ENCODE measurements at regions not wholly inside any gene's neighbourhood (a gene's known extent, or its start where the extent isn't known, plus 50 kb on each side); places are given as distances from the start of the nearest gene placed in this dataset.

DNA sequence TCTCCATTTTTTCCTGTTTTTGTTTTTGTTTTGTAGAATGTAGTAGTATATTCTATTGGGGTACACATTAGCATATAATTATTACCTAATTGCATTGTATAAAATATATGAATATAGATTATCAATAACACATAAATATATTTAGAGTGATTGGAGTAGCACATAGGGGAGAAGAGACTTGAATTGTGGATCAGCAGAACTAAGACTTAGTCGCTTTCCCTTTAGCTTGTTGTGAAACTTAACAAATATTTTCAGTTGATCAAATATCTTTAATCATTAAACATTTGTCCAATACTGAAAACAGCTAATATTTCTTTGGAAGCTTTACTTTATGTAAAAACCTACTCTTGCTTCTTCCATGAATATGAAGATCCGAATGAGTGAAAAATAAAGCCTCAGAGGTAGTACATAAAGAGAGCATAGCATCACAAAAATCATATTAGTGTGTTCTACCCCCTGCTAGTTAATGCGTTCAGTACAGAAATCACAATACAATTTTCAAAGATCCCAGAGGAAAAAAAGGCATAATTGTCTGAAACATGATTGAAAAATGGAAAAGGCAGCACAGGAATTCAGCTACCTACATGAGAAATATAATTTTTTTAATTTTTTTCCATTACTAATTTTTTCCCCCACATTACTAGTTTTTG lies 1348.0 kb upstream of the PRR20A start:
- H3K36me3 ChIP-seq (ENCODE audit: control insufficient read depth, insufficient read depth, low read length): no peaks in the 10 kb centered on the region
- no CpG with 5 or more reads among the region's 3 CpGs for WGBS (ENCODE audit: insufficient coverage)
- peak in 1 of 6 donors; percentile 66 for DNase-seq (ENCODE audit: low read depth in 4 of 6, low spot score in 6 of 6)
- H3K27ac ChIP-seq (ENCODE audit: low read depth, low read length): no peak overlapping the region
- H3K9me3 ChIP-seq (ENCODE audit: control insufficient read depth, insufficient read depth, low read length): no peaks in the 10 kb centered on the region
- no peak overlapping the region for H3K4me3 ChIP-seq (ENCODE audit: low read depth, low read length)
- no peaks in the 10 kb centered on the region for H3K4me1 ChIP-seq (ENCODE audit: control insufficient read depth, insufficient read depth, low read length)
- no peaks in the 10 kb centered on the region for H3K27me3 ChIP-seq (ENCODE audit: control insufficient read depth, insufficient read depth, low read length)

DNA sequence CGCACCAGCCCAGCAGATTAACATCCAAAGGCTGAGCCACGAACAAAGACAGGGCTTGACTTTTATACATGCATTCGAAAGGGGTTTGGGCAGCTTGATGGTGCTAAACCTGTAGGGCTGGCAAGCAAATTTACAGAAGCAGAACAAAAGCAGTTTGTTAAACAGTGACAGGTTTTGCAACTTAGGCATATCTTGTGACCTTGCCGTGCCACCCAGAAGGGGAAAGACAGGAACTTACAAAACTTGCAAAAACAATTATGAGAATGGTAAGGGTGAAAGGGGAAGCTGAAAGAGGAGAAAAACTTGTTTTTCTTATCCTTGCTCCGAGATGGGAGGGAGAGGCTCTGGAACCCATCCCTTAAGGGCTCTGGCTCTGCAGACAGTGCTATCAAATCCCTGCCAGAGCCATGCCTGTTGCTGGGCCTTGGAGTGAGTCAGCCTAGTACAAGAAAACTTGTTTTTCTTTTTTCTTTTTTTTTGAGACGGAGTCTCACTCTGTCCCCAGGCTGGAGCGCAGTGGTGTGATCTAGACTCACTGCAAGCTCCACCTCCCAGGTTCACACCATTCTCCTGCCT lies 1325.2 kb upstream of the PRR20A start:
- no peak for DNase-seq (ENCODE audit: low read depth in 4 of 6, low spot score in 6 of 6)
- H3K9me3 ChIP-seq (ENCODE audit: control insufficient read depth, insufficient read depth, low read length): peaks cover 2% of the 10 kb centered on the region
- no peak overlapping the region for H3K4me3 ChIP-seq (ENCODE audit: low read depth, low read length)
- no peaks in the 10 kb centered on the region for H3K4me1 ChIP-seq (ENCODE audit: control insufficient read depth, insufficient read depth, low read length)
- H3K36me3 ChIP-seq (ENCODE audit: control insufficient read depth, insufficient read depth, low read length): no peaks in the 10 kb centered on the region
- no peaks in the 10 kb centered on the region for H3K27me3 ChIP-seq (ENCODE audit: control insufficient read depth, insufficient read depth, low read length)
- WGBS (ENCODE audit: insufficient coverage): 90% methylated on average over 7 of the region's 7 CpGs
- no peak overlapping the region for H3K27ac ChIP-seq (ENCODE audit: low read depth, low read length)

DNA sequence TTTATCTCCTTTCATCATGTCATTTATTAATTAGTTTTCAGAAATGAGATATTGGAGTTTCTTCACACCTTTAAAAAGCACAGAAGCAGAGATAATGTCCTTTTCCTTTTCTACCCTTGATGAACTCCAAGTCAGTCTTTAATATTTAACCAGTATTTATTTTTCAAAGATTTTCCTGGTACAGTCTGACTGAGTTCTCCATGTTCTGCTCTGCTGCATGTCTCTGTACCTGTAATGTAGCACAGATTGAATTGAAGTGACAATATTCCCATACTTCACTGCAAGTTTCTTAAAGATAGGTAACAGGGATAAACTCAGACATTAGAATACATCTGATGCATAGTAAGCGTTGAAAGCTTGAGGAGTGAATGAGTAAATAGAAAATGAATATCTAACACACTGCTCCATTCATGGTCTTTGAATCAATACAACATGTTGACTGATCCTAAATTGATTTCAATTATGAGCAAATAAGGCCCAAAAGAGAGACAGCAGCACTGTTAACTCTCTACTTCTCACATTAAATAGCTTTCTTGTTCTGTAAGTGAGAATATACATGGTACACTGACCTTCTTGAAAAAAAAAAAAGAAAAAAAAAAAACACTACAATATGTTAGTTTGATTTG lies 1323.6 kb upstream of the PRR20A start:
- WGBS (ENCODE audit: insufficient coverage): no CpG with 5 or more reads among the region's 1 CpG

DNA sequence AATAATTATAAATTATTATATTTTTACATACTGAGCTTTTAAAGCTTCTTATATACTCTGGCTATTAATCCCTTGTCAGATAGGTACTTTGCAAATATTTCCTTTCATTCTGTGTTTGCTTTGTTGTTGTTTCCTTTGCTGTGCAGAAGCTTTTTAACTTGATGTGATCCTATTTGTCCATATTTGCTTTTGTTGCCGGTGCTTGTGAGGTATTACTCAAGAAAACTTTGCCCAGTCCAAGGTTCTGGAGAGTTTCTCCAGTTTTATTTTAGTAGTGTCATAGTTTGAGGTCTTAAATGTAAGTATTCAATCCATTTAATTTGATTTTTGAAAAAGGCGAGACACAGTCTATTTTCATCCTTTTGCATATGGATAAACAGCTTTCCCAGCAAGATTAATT lies 1319.9 kb upstream of the PRR20A start:
- Histone ChIP-seq H3K4me3 (ENCODE audit: low read depth, low read length) (no peak overlapping the region), H3K4me1 (ENCODE audit: control insufficient read depth, insufficient read depth, low read length) (no peaks in the 10 kb centered on the region), H3K36me3 (ENCODE audit: control insufficient read depth, insufficient read depth, low read length) (no peaks in the 10 kb centered on the region), H3K27ac (ENCODE audit: low read depth, low read length) (no peak overlapping the region), H3K27me3 (ENCODE audit: control insufficient read depth, insufficient read depth, low read length) (no peaks in the 10 kb centered on the region), H3K9me3 (ENCODE audit: control insufficient read depth, insufficient read depth, low read length) (no peaks in the 10 kb centered on the region)
- no CpG with 5 or more reads among the region's 2 CpGs for WGBS (ENCODE audit: insufficient coverage)
- no peak for DNase-seq (ENCODE audit: low read depth in 4 of 6, low spot score in 6 of 6)

More for the DNA sequence above, 1323.6 kb upstream of the PRR20A start:
- no peaks in the 10 kb centered on the region for H3K36me3 ChIP-seq (ENCODE audit: control insufficient read depth, insufficient read depth, low read length)
- H3K27ac ChIP-seq (ENCODE audit: low read depth, low read length): no peak overlapping the region
- peaks cover 2% of the 10 kb centered on the region for H3K9me3 ChIP-seq (ENCODE audit: control insufficient read depth, insufficient read depth, low read length)
- no peak for DNase-seq (ENCODE audit: low read depth in 4 of 6, low spot score in 6 of 6)
- H3K4me3 ChIP-seq (ENCODE audit: low read depth, low read length): no peak overlapping the region
- H3K27me3 ChIP-seq (ENCODE audit: control insufficient read depth, insufficient read depth, low read length): no peaks in the 10 kb centered on the region
- no peaks in the 10 kb centered on the region for H3K4me1 ChIP-seq (ENCODE audit: control insufficient read depth, insufficient read depth, low read length)

DNA sequence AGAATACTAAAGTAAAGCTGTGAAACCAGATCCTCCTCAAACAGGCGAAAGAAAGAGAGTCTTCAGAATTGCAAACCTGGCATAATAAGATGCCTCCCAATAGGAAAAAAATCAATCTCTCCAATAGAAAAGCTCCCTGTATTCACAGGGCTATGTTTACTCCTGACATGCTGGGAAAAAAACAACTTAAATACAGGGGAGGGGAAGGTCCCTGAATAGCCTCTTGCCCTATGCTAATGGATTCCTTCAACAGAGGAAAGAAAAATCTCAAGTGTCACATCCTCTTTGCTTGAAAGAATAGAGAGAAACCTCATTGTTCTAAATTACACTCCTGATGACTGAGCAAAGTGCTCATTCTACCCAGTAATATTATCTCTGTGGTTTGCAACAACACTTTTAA lies 1271.1 kb upstream of the PRR20A start:
- Histone ChIP-seq H3K27ac (ENCODE audit: low read depth, low read length) (no peak overlapping the region), H3K4me3 (ENCODE audit: low read depth, low read length) (no peak overlapping the region), H3K9me3 (ENCODE audit: control insufficient read depth, insufficient read depth, low read length) (no peaks in the 10 kb centered on the region), H3K4me1 (ENCODE audit: control insufficient read depth, insufficient read depth, low read length) (no peaks in the 10 kb centered on the region), H3K36me3 (ENCODE audit: control insufficient read depth, insufficient read depth, low read length) (no peaks in the 10 kb centered on the region), H3K27me3 (ENCODE audit: control insufficient read depth, insufficient read depth, low read length) (no peaks in the 10 kb centered on the region)
- WGBS (ENCODE audit: insufficient coverage): no CpG with 5 or more reads among the region's 1 CpG
- no peak for DNase-seq (ENCODE audit: low read depth in 4 of 6, low spot score in 6 of 6)

DNA sequence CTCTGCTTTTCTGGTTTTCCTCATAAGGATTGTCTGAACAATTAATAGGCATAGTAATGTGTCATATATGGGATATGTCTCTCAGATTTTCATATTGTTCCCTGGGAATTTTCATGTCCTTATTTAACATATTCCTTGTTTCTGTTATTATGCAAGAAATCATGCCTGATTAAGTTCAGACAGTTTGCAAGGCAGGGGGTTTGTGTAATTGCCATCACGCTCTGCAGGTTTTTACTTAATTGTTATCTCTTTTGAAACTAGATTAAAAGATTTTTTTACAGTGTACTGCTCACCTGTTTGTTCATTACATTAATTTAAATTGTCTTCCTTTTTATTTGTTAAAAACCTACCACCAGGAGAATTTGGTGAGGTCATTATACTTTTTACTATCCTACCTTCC lies 1253.2 kb upstream of the PRR20A start:
- peak in 1 of 6 donors; percentile 55 for DNase-seq (ENCODE audit: low read depth in 4 of 6, low spot score in 6 of 6)
- no peaks in the 10 kb centered on the region for H3K27me3 ChIP-seq (ENCODE audit: control insufficient read depth, insufficient read depth, low read length)
- H3K27ac ChIP-seq (ENCODE audit: low read depth, low read length): no peak overlapping the region
- WGBS (ENCODE audit: insufficient coverage): no CpG with 5 or more reads among the region's 1 CpG
- no peak overlapping the region for H3K4me3 ChIP-seq (ENCODE audit: low read depth, low read length)
- no peaks in the 10 kb centered on the region for H3K36me3 ChIP-seq (ENCODE audit: control insufficient read depth, insufficient read depth, low read length)
- H3K4me1 ChIP-seq (ENCODE audit: control insufficient read depth, insufficient read depth, low read length): no peaks in the 10 kb centered on the region
- no peaks in the 10 kb centered on the region for H3K9me3 ChIP-seq (ENCODE audit: control insufficient read depth, insufficient read depth, low read length)

DNA sequence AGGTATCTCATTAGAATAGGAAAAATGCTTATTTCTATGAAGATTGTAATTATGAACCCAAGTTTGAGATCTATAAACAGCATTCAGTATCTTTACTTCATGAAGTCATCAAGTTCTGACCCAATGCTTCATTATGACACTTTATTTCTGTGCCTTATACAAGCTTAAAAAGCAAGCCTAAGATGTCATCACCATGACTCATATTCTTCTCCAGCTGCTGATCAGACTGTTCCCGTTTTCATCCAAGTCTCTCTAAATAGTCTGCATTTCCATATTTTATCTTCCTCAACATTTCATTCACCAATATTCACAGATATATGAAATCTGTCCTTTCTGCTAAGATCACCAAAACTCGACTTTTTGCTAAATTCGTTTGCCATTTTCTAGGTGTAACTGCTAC lies 1247.2 kb upstream of the PRR20A start:
- DNase-seq (ENCODE audit: low read depth in 4 of 6, low spot score in 6 of 6): peak in 1 of 6 donors; percentile 4
- Histone ChIP-seq H3K9me3 (ENCODE audit: control insufficient read depth, insufficient read depth, low read length) (no peaks in the 10 kb centered on the region), H3K4me1 (ENCODE audit: control insufficient read depth, insufficient read depth, low read length) (no peaks in the 10 kb centered on the region), H3K27me3 (ENCODE audit: control insufficient read depth, insufficient read depth, low read length) (no peaks in the 10 kb centered on the region), H3K36me3 (ENCODE audit: control insufficient read depth, insufficient read depth, low read length) (no peaks in the 10 kb centered on the region), H3K4me3 (ENCODE audit: low read depth, low read length) (no peak overlapping the region), H3K27ac (ENCODE audit: low read depth, low read length) (no peak overlapping the region)
- WGBS (ENCODE audit: insufficient coverage): 82% methylated on average over 3 of the region's 3 CpGs

DNA sequence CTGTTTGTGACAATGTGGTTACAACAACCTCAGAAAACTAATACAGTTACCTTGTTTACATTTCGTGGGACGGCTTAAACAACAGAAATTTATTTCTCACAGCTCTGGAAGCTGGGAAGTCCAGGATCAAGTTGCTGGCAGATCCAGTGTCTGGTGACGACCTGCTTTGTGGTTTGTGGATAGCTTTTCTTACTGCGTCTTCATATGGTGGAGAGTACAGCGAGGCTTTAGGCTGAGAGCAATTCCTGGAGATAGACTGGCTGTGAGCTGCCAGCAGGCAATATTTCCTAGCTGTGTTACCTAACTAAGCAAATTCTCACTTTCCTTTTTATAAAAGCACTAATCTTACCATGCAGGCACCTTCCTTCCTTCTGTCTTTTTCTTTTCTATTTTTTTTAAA lies 1203.5 kb upstream of the PRR20A start:
- Histone ChIP-seq H3K9me3 (ENCODE audit: control insufficient read depth, insufficient read depth, low read length) (no peaks in the 10 kb centered on the region), H3K36me3 (ENCODE audit: control insufficient read depth, insufficient read depth, low read length) (no peaks in the 10 kb centered on the region), H3K27ac (ENCODE audit: low read depth, low read length) (no peak overlapping the region), H3K4me1 (ENCODE audit: control insufficient read depth, insufficient read depth, low read length) (no peaks in the 10 kb centered on the region), H3K27me3 (ENCODE audit: control insufficient read depth, insufficient read depth, low read length) (no peaks in the 10 kb centered on the region), H3K4me3 (ENCODE audit: low read depth, low read length) (no peak overlapping the region)
- DNase-seq (ENCODE audit: low read depth in 4 of 6, low spot score in 6 of 6): no peak
- WGBS (ENCODE audit: insufficient coverage): 100% methylated on average over 3 of the region's 5 CpGs

DNA sequence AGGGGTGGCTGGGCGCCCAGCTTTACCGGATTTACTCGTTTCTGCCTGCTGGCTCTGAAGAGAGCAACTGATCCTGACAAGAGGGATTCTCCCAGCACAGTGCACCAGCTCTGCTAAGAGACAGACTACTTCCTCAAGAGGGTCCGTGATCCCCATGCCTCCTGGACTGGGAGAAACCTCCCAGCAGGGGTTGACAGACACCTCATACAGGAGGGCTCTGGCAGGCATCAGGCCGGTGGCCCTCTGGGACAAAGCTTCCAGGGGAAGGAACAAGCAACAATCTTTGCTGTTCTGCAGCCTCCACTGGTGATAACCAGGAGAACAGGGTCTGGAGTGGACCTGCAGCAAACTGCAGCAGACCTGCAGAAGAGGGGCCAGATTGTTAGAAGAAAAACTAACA lies 1192.5 kb upstream of the PRR20A start:
- Histone ChIP-seq H3K9me3 (ENCODE audit: control insufficient read depth, insufficient read depth, low read length) (no peaks in the 10 kb centered on the region), H3K36me3 (ENCODE audit: control insufficient read depth, insufficient read depth, low read length) (no peaks in the 10 kb centered on the region), H3K27me3 (ENCODE audit: control insufficient read depth, insufficient read depth, low read length) (no peaks in the 10 kb centered on the region), H3K4me3 (ENCODE audit: low read depth, low read length) (no peak overlapping the region), H3K27ac (ENCODE audit: low read depth, low read length) (no peak overlapping the region), H3K4me1 (ENCODE audit: control insufficient read depth, insufficient read depth, low read length) (no peaks in the 10 kb centered on the region)
- no peak for DNase-seq (ENCODE audit: low read depth in 4 of 6, low spot score in 6 of 6)
- 90% methylated on average over 5 of the region's 5 CpGs for WGBS (ENCODE audit: insufficient coverage)

DNA sequence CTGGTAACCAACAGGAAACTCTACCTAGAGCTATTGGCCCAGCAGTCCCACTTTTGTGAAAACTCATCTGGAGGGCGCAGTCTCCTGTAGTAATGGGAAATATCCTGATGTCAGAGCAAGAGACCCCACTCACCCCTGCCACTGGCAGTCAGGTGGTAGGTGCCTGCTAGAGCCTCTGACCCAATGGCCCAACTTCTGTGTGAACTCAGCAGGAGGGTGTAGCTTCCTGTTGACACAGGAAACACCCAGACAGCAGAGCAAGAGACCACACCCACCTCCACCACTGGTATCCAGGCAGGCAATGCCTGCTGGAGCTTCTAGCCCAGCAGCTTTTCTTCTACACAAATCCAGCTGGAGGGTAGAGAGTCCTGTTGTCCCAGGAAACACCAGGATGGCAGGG lies 1176.8 kb upstream of the PRR20A start:
- DNase-seq (ENCODE audit: low read depth in 4 of 6, low spot score in 6 of 6): no peak
- Histone ChIP-seq H3K4me3 (ENCODE audit: low read depth, low read length) (no peak overlapping the region), H3K9me3 (ENCODE audit: control insufficient read depth, insufficient read depth, low read length) (peaks cover 2% of the 10 kb centered on the region), H3K36me3 (ENCODE audit: control insufficient read depth, insufficient read depth, low read length) (no peaks in the 10 kb centered on the region), H3K4me1 (ENCODE audit: control insufficient read depth, insufficient read depth, low read length) (no peaks in the 10 kb centered on the region), H3K27ac (ENCODE audit: low read depth, low read length) (no peak overlapping the region), H3K27me3 (ENCODE audit: control insufficient read depth, insufficient read depth, low read length) (no peaks in the 10 kb centered on the region)
- 100% methylated on average over 1 of the region's 1 CpG for WGBS (ENCODE audit: insufficient coverage)
